Keratinocyte (primary cell): ENCODE measurements at regions not wholly inside any gene's neighbourhood (a gene's known extent, or its start where the extent isn't known, plus 50 kb on each side); places are given as distances from the start of the nearest gene placed in this dataset.
"Not testable (repeated sequence)": the region's sequence is repeated elsewhere in the genome, so short reads cannot be mapped to it uniquely, and the experiment has no call there.

Experiments
- DNase-seq: peaks from one replicate; pipeline ENCODE4 v3.0.0-alpha.2; 2011; ENCODE audit warnings: low read depth, missing footprints, low spot score
- FAIRE-seq: peaks from 2 replicates; lab custom pipeline; 2011; peaks lifted over from hg19 to GRCh38; lab: Jason Lieb, UNC
- H2AFZ ChIP-seq: 2 replicates; pipeline ENCODE4 v1.6.0; 2012; ENCODE audit warnings: low read length, control low read depth, inconsistent platforms; ENCODE audit not compliant: control insufficient read depth
- H3K27ac ChIP-seq: 2 replicates; pipeline ENCODE4 v1.5.1; 2011; ENCODE audit warnings: low read length; ENCODE audit not compliant: control insufficient read depth, insufficient read depth
- H3K27me3 ChIP-seq: 3 replicates; pipeline ENCODE4 v1.6.0; 2011; ENCODE audit warnings: low read length; ENCODE audit not compliant: control insufficient read depth, insufficient read depth; ENCODE audit errors: extremely low read depth
- H3K36me3 ChIP-seq, 2 experiments: 2 replicates in 1 of 2; 3 replicates in 1 of 2; pipeline ENCODE4 v1.5.1; 2011; ENCODE audit warnings: low read length in 2 of 2, mild to moderate bottlenecking in 1 of 2; ENCODE audit not compliant: control insufficient read depth in 2 of 2, insufficient read depth in 2 of 2; ENCODE audit errors: extremely low read depth in 1 of 2
- H3K4me1 ChIP-seq: 3 replicates; pipeline ENCODE4 v1.5.1; 2011; ENCODE audit warnings: low read length; ENCODE audit not compliant: control insufficient read depth, insufficient read depth; ENCODE audit errors: extremely low read depth
- H3K4me2 ChIP-seq: 3 replicates; pipeline ENCODE4 v1.6.0; 2011; ENCODE audit warnings: low read depth, low read length; ENCODE audit not compliant: control insufficient read depth, insufficient read depth; ENCODE audit errors: extremely low read depth
- H3K4me3 ChIP-seq, 3 experiments: fragments of 200-600 bp in 1 of 3; sonication (generic) in 1 of 3; 2 replicates in 2 of 3; 3 replicates in 1 of 3; pipeline ENCODE4 v1.5.1; 2011 to 2016; ENCODE audit warnings: low read length in 3 of 3, mild to moderate bottlenecking in 3 of 3, control low read depth in 2 of 3, inconsistent platforms in 1 of 3, low read depth in 1 of 3, mixed read lengths in 1 of 3, mixed run types in 1 of 3, moderate library complexity in 1 of 3; ENCODE audit not compliant: control insufficient read depth in 2 of 3, insufficient read depth in 2 of 3; ENCODE audit errors: extremely low read depth in 1 of 3
- H3K79me2 ChIP-seq: 2 replicates; pipeline ENCODE4 v1.6.0; 2012; ENCODE audit warnings: low read length; ENCODE audit not compliant: control insufficient read depth, insufficient read depth
- H3K9ac ChIP-seq: 3 replicates; pipeline ENCODE4 v1.6.0; 2011; ENCODE audit warnings: low read length; ENCODE audit not compliant: control insufficient read depth, insufficient read depth; ENCODE audit errors: extremely low read depth
- H3K9me1 ChIP-seq: 3 replicates; pipeline ENCODE4 v1.6.0; 2011; ENCODE audit warnings: low read length; ENCODE audit not compliant: control insufficient read depth, insufficient read depth; ENCODE audit errors: extremely low read depth
- H3K9me3 ChIP-seq: 2 replicates; pipeline ENCODE4 v1.5.1; 2012; ENCODE audit warnings: low read depth, low read length; ENCODE audit not compliant: control insufficient read depth
- H4K20me1 ChIP-seq: 3 replicates; pipeline ENCODE4 v1.6.0; 2011; ENCODE audit warnings: low read length; ENCODE audit not compliant: control insufficient read depth, insufficient read depth; ENCODE audit errors: extremely low read depth
- CTCF ChIP-seq, 3 experiments: IDR thresholded peaks in 1 of 3; conservative IDR thresholded peaks in 1 of 3; optimal IDR thresholded peaks in 1 of 3; 2 replicates in 2 of 3; 3 replicates in 1 of 3; pipeline versions ENCODE3 to v1.5.1; 2011; ENCODE audit warnings: low read length in 3 of 3, mild to moderate bottlenecking in 3 of 3, moderate library complexity in 2 of 3, control low read depth in 1 of 3, inconsistent platforms in 1 of 3; ENCODE audit not compliant: insufficient read depth in 2 of 3; ENCODE audit errors: extremely low read depth in 1 of 3
- EZH2 ChIP-seq: IDR thresholded peaks from one replicate; pipeline ENCODE4 v1.6.1; 2012; ENCODE audit warnings: inconsistent platforms, mild to moderate bottlenecking, low read length, moderate library complexity
- dilution Hi-C: fragments of 300-500 bp; cut with MboI; formaldehyde crosslinking; loops from one replicate; pipeline ENCODE4 v1.7.0; 2020; ENCODE audit warnings: low sequenced_read_pairs; ENCODE audit not compliant: extremely low pct_ligation_motif_present

- no peak overlapping the region for H3K27ac ChIP-seq
- no peak for FAIRE-seq
- no peaks in the 10 kb centered on the region for H3K79me2 ChIP-seq
- H3K9me1 ChIP-seq, result no peaks in the 10 kb centered on the region
- no peak for DNase-seq
- no peaks in the 10 kb centered on the region for H3K4me1 ChIP-seq
- H2AFZ ChIP-seq, result no peak overlapping the region
- H3K9ac ChIP-seq, result no peak overlapping the region
- dilution Hi-C loops, result no loop called here
- H4K20me1 ChIP-seq, result no peaks in the 10 kb centered on the region
- H3K4me2 ChIP-seq, result no peak overlapping the region
- TF ChIP-seq EZH2 (no peak), CTCF (optimal IDR thresholded peaks at IDR 0.05 in 1 of 3, IDR thresholded peaks at IDR 0.05 in 1 of 3, conservative IDR thresholded peaks at IDR 0.05 in 1 of 3; ENCODE audit: extremely low read depth in 1 of 3, insufficient read depth in 2 of 3, low read length in 3 of 3) (no peak)
- H3K27me3 ChIP-seq, result no peaks in the 10 kb centered on the region
- no peaks in the 10 kb centered on the region for H3K36me3 ChIP-seq
- H3K9me3 ChIP-seq, result no peaks in the 10 kb centered on the region
- H3K4me3 ChIP-seq, result no peak overlapping the region
Observed at GRCh38 chr2:4803396-4803795, 888.8 kb upstream of the SOX11 start.

- DNase-seq, H3K9ac ChIP-seq, H3K9me1 ChIP-seq, dilution Hi-C loops, H3K79me2 ChIP-seq, H3K4me1 ChIP-seq, H3K9me3 ChIP-seq, H2AFZ ChIP-seq, H4K20me1 ChIP-seq, H3K4me3 ChIP-seq, H3K4me2 ChIP-seq, H3K27ac ChIP-seq, H3K27me3 ChIP-seq, H3K36me3 ChIP-seq, FAIRE-seq: not testable (repeated sequence)
Observed at GRCh38 chr2:4814137-4814536, 878.0 kb upstream of the SOX11 start.

- Histone ChIP-seq H3K9ac (no peak overlapping the region), H3K36me3 (no peaks in the 10 kb centered on the region), H2AFZ (no peak overlapping the region), H3K27ac (no peak overlapping the region), H3K4me3 (no peak overlapping the region), H3K9me3 (no peaks in the 10 kb centered on the region), H3K79me2 (no peaks in the 10 kb centered on the region), H3K9me1 (no peaks in the 10 kb centered on the region), H3K4me2 (no peak overlapping the region), H3K4me1 (no peaks in the 10 kb centered on the region), H3K27me3 (no peaks in the 10 kb centered on the region), H4K20me1 (no peaks in the 10 kb centered on the region)
- DNase-seq (no peak), FAIRE-seq (no peak)
- TF ChIP-seq CTCF (optimal IDR thresholded peaks at IDR 0.05 in 1 of 3, IDR thresholded peaks at IDR 0.05 in 1 of 3, conservative IDR thresholded peaks at IDR 0.05 in 1 of 3; ENCODE audit: extremely low read depth in 1 of 3, insufficient read depth in 2 of 3, low read length in 3 of 3) (no peak), EZH2 (no peak)
- dilution Hi-C loops, result no loop called here
Observed at GRCh38 chr2:4827836-4828235, 864.3 kb upstream of the SOX11 start.
